Spleen (tissue), 7 donors: ENCODE measurements at regions not wholly inside any gene's neighbourhood (a gene's known extent, or its start where the extent isn't known, plus 50 kb on each side); places are given as distances from the start of the nearest gene placed in this dataset.

Experiments used
- POLR2AphosphoS5 ChIP-seq, 3 donors: sonication (generic); formaldehyde crosslinking; IDR thresholded peaks; one replicate each; pipeline ENCODE4 v1.5.1; 2017; ENCODE audit warnings: antibody characterized with exemption in 3 of 3
- TF ChIP-seq, protein P1 (sequence below), 11 experiments: fragments of 200-600 bp in 7 of 11; fragments of 450-650 bp in 4 of 11; sonication (generic) in 4 of 11; IDR thresholded peaks in 8 of 11; conservative IDR thresholded peaks in 3 of 11; 1 replicate in 7 of 11; 2 replicates in 4 of 11; pipeline versions ENCODE4 v1.4.0 to v1.8.0; 2016 to 2021; ENCODE audit warnings: antibody characterized with exemption in 11 of 11, inconsistent platforms in 4 of 11, mild to moderate bottlenecking in 1 of 11
- donor health status: DM: no; HTN: no; CAD: no; lungs with moderate emphysema.
- donor health status: DM: no; HTN: no; CAD: no.
- donor health status: DM: no; HTN: no; CAD: no.

DNA sequence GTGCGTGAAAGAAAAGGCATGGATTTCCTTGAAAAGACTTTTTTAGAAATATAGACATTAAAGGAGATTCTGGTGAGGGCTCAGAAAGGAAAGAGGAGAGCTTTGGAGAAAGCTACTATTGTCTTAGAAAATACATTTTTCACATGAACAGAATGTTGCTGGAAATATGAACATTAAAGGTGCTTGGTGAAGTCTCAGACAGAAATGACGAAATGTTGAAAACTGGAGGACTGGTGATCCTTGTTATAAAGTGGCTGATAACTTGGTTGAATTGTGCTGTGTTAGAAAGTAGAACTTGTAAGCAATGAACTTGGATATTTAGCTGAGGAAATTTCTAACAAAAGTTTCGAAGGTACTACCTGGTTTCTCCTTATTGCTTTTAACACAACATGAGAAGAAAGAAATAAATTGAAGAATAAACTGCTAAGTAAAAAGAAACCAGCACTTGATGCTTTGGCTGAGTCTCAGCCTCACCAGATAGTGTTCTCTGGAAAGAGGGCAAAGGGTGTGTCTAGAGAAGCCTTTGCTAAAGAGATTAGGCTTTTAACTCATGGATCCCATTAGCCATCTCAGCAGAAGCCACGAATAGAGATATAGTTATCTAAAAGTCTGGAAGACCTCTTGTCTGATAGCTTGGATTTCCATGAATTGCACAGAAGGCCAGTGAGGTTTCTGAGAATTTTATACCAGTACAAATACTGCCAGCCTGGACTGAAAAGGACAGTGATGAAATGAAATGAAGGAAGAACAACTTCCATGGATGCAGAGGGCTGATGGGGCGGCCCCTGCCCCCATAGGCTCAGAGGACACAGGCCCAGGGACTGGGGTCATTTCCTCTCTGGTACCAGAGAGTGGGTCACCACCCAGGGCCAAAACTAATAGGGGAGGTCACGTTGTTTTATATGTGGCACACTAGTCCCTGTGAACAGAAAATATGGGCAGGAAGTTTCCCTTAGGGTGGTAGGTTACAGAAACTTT is 91.5 kb downstream of the RPL22L1 start:
- TF ChIP-seq, protein P1, sequence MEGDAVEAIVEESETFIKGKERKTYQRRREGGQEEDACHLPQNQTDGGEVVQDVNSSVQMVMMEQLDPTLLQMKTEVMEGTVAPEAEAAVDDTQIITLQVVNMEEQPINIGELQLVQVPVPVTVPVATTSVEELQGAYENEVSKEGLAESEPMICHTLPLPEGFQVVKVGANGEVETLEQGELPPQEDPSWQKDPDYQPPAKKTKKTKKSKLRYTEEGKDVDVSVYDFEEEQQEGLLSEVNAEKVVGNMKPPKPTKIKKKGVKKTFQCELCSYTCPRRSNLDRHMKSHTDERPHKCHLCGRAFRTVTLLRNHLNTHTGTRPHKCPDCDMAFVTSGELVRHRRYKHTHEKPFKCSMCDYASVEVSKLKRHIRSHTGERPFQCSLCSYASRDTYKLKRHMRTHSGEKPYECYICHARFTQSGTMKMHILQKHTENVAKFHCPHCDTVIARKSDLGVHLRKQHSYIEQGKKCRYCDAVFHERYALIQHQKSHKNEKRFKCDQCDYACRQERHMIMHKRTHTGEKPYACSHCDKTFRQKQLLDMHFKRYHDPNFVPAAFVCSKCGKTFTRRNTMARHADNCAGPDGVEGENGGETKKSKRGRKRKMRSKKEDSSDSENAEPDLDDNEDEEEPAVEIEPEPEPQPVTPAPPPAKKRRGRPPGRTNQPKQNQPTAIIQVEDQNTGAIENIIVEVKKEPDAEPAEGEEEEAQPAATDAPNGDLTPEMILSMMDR (IDR thresholded peaks at IDR 0.05 in 8 of 11, conservative IDR thresholded peaks at IDR 0.05 in 3 of 11), result no peak
- no peak for TF ChIP-seq POLR2AphosphoS5 (IDR thresholded peaks at IDR 0.05)
